Spleen (tissue), 7 donors: ENCODE measurements at regions not wholly inside any gene's neighbourhood (a gene's known extent, or its start where the extent isn't known, plus 50 kb on each side); places are given as distances from the start of the nearest gene placed in this dataset.

ENCODE experiments used
- CTCF ChIP-seq, 11 experiments: fragments of 200-600 bp in 7 of 11; fragments of 450-650 bp in 4 of 11; sonication (generic) in 4 of 11; IDR thresholded peaks in 8 of 11; conservative IDR thresholded peaks in 3 of 11; 1 replicate in 7 of 11; 2 replicates in 4 of 11; pipeline versions ENCODE4 v1.4.0 to v1.8.0; 2016 to 2021; ENCODE audit warnings: antibody characterized with exemption in 11 of 11, inconsistent platforms in 4 of 11, mild to moderate bottlenecking in 1 of 11
- POLR2A ChIP-seq, 3 donors: fragments of 450-650 bp; IDR thresholded peaks; one replicate each; pipeline ENCODE4 v1.5.1; 2017; ENCODE audit warnings: antibody characterized with exemption in 3 of 3, mild to moderate bottlenecking in 1 of 3
- POLR2AphosphoS5 ChIP-seq, 3 donors: sonication (generic); formaldehyde crosslinking; IDR thresholded peaks; one replicate each; pipeline ENCODE4 v1.5.1; 2017; ENCODE audit warnings: antibody characterized with exemption in 3 of 3
- donor health status: DM: no; HTN: no; CAD: no; lungs with moderate emphysema.
- donor health status: DM: no; HTN: no; CAD: no.
- donor health status: DM: no; HTN: no; CAD: no.

GRCh38 chr3:145134738-145135137 lies 1026.2 kb downstream of the PLOD2 start:
- TF ChIP-seq CTCF (IDR thresholded peaks at IDR 0.05 in 8 of 11, conservative IDR thresholded peaks at IDR 0.05 in 3 of 11) (no peak), POLR2AphosphoS5 (IDR thresholded peaks at IDR 0.05) (no peak), POLR2A (IDR thresholded peaks at IDR 0.05) (no peak)
